ENCODE measurements at regions not wholly inside any gene's neighbourhood (a gene's known extent, or its start where the extent isn't known, plus 50 kb on each side); places are given as distances from the start of the nearest gene placed in this dataset.

GRCh38 chr9:113785334-113785733, 90.8 kb upstream of the ZNF618 start:
- Mint-ChIP-seq H3K36me3 (ENCODE audit: low read depth) (no peaks in the 10 kb centered on the region), H3K9me3 (no peaks in the 10 kb centered on the region), H3K4me1 (ENCODE audit: low read depth) (no peaks in the 10 kb centered on the region), H3K27me3 (ENCODE audit: low read depth) (no peaks in the 10 kb centered on the region), H3K27ac (no peak overlapping the region), H3K4me3 (no peak overlapping the region)
- no peak for DNase-seq (ENCODE audit: low spot score)

GRCh38 chr9:113786071-113786470, 90.0 kb upstream of the ZNF618 start:
- peaks cover 2% of the 10 kb centered on the region for H3K9me3 Mint-ChIP-seq
- DNase-seq (ENCODE audit: low spot score): no peak
- H3K27ac Mint-ChIP-seq: no peak overlapping the region
- no peaks in the 10 kb centered on the region for H3K4me1 Mint-ChIP-seq (ENCODE audit: low read depth)
- H3K4me3 Mint-ChIP-seq: no peak overlapping the region
- no peaks in the 10 kb centered on the region for H3K36me3 Mint-ChIP-seq (ENCODE audit: low read depth)
- H3K27me3 Mint-ChIP-seq (ENCODE audit: low read depth): no peaks in the 10 kb centered on the region

- H3K4me3 Mint-ChIP-seq: no peak overlapping the region
- H3K27me3 Mint-ChIP-seq (ENCODE audit: low read depth): no peaks in the 10 kb centered on the region
- no peaks in the 10 kb centered on the region for H3K36me3 Mint-ChIP-seq (ENCODE audit: low read depth)
- H3K4me1 Mint-ChIP-seq (ENCODE audit: low read depth): no peaks in the 10 kb centered on the region
- no peak overlapping the region for H3K27ac Mint-ChIP-seq
- peaks cover 4% of the 10 kb centered on the region for H3K9me3 Mint-ChIP-seq
- DNase-seq (ENCODE audit: low spot score): no peak
These were observed 88.2 kb upstream of the ZNF618 start for GRCh38 chr9:113787871-113788270.

GRCh38 chr9:113788616-113789330, 87.3 kb upstream of the ZNF618 start:
- Mint-ChIP-seq H3K36me3 (ENCODE audit: low read depth) (no peaks in the 10 kb centered on the region), H3K4me1 (ENCODE audit: low read depth) (no peaks in the 10 kb centered on the region), H3K9me3 (peaks cover 4% of the 10 kb centered on the region), H3K27me3 (ENCODE audit: low read depth) (no peaks in the 10 kb centered on the region), H3K27ac (no peak overlapping the region), H3K4me3 (no peak overlapping the region)
- no peak for DNase-seq (ENCODE audit: low spot score)

GRCh38 chr9:113790093-113790492, 86.0 kb upstream of the ZNF618 start:
- Mint-ChIP-seq H3K4me3 (no peak overlapping the region), H3K27me3 (ENCODE audit: low read depth) (no peaks in the 10 kb centered on the region), H3K4me1 (ENCODE audit: low read depth) (no peaks in the 10 kb centered on the region), H3K27ac (no peak overlapping the region), H3K36me3 (ENCODE audit: low read depth) (no peaks in the 10 kb centered on the region), H3K9me3 (peaks cover 4% of the 10 kb centered on the region)
- DNase-seq (ENCODE audit: low spot score): no peak

- Mint-ChIP-seq H3K36me3 (ENCODE audit: low read depth) (no peaks in the 10 kb centered on the region), H3K27ac (no peak overlapping the region), H3K4me3 (no peak overlapping the region), H3K27me3 (ENCODE audit: low read depth) (no peaks in the 10 kb centered on the region), H3K4me1 (ENCODE audit: low read depth) (no peaks in the 10 kb centered on the region), H3K9me3 (peaks cover 4% of the 10 kb centered on the region)
- DNase-seq (ENCODE audit: low spot score): no peak
These were observed 82.6 kb upstream of the ZNF618 start for GRCh38 chr9:113793558-113793957.

- Mint-ChIP-seq H3K36me3 (ENCODE audit: low read depth) (no peaks in the 10 kb centered on the region), H3K9me3 (peaks cover 4% of the 10 kb centered on the region), H3K4me1 (ENCODE audit: low read depth) (no peaks in the 10 kb centered on the region), H3K27me3 (ENCODE audit: low read depth) (no peaks in the 10 kb centered on the region), H3K27ac (no peak overlapping the region), H3K4me3 (no peak overlapping the region)
- DNase-seq (ENCODE audit: low spot score): no peak
These were observed 81.4 kb upstream of the ZNF618 start for GRCh38 chr9:113794721-113795120.

GRCh38 chr9:113795811-113796392, 80.2 kb upstream of the ZNF618 start:
- no peak overlapping the region for H3K27ac Mint-ChIP-seq
- no peaks in the 10 kb centered on the region for H3K4me1 Mint-ChIP-seq (ENCODE audit: low read depth)
- DNase-seq (ENCODE audit: low spot score): no peak
- H3K27me3 Mint-ChIP-seq (ENCODE audit: low read depth): no peaks in the 10 kb centered on the region
- H3K9me3 Mint-ChIP-seq: peaks cover 4% of the 10 kb centered on the region
- no peak overlapping the region for H3K4me3 Mint-ChIP-seq
- no peaks in the 10 kb centered on the region for H3K36me3 Mint-ChIP-seq (ENCODE audit: low read depth)

GRCh38 chr9:113796646-113797426, 79.3 kb upstream of the ZNF618 start:
- no peak overlapping the region for H3K4me3 Mint-ChIP-seq
- H3K4me1 Mint-ChIP-seq (ENCODE audit: low read depth): no peaks in the 10 kb centered on the region
- DNase-seq (ENCODE audit: low spot score): no peak
- H3K36me3 Mint-ChIP-seq (ENCODE audit: low read depth): no peaks in the 10 kb centered on the region
- H3K27me3 Mint-ChIP-seq (ENCODE audit: low read depth): no peaks in the 10 kb centered on the region
- H3K9me3 Mint-ChIP-seq: no peaks in the 10 kb centered on the region
- no peak overlapping the region for H3K27ac Mint-ChIP-seq

- H3K36me3 Mint-ChIP-seq (ENCODE audit: low read depth): no peaks in the 10 kb centered on the region
- H3K27me3 Mint-ChIP-seq (ENCODE audit: low read depth): no peaks in the 10 kb centered on the region
- H3K4me3 Mint-ChIP-seq: no peak overlapping the region
- no peak for DNase-seq (ENCODE audit: low spot score)
- no peaks in the 10 kb centered on the region for H3K9me3 Mint-ChIP-seq
- no peaks in the 10 kb centered on the region for H3K4me1 Mint-ChIP-seq (ENCODE audit: low read depth)
- no peak overlapping the region for H3K27ac Mint-ChIP-seq
These were observed 77.8 kb upstream of the ZNF618 start for GRCh38 chr9:113798062-113799030.

- no peak for DNase-seq (ENCODE audit: low spot score)
- Mint-ChIP-seq H3K4me1 (ENCODE audit: low read depth) (no peaks in the 10 kb centered on the region), H3K27me3 (ENCODE audit: low read depth) (no peaks in the 10 kb centered on the region), H3K4me3 (no peak overlapping the region), H3K27ac (no peak overlapping the region), H3K9me3 (no peaks in the 10 kb centered on the region), H3K36me3 (ENCODE audit: low read depth) (no peaks in the 10 kb centered on the region)
These were observed 75.8 kb upstream of the ZNF618 start for GRCh38 chr9:113800276-113800675.

GRCh38 chr9:113803811-113804589, 72.1 kb upstream of the ZNF618 start:
- Mint-ChIP-seq H3K4me1 (ENCODE audit: low read depth) (peaks cover 1% of the 10 kb centered on the region), H3K36me3 (ENCODE audit: low read depth) (no peaks in the 10 kb centered on the region), H3K9me3 (no peaks in the 10 kb centered on the region), H3K27ac (no peak overlapping the region), H3K4me3 (no peak overlapping the region), H3K27me3 (ENCODE audit: low read depth) (peaks cover 2% of the 10 kb centered on the region)
- DNase-seq (ENCODE audit: low spot score): no peak

GRCh38 chr9:113805486-113806132, 70.5 kb upstream of the ZNF618 start:
- Mint-ChIP-seq H3K27me3 (ENCODE audit: low read depth) (peaks cover 3% of the 10 kb centered on the region), H3K4me1 (ENCODE audit: low read depth) (peaks cover 1% of the 10 kb centered on the region), H3K36me3 (ENCODE audit: low read depth) (no peaks in the 10 kb centered on the region), H3K27ac (no peak overlapping the region), H3K9me3 (no peaks in the 10 kb centered on the region), H3K4me3 (no peak overlapping the region)
- no peak for DNase-seq (ENCODE audit: low spot score)
